Cardiac muscle cell (in vitro differentiated cells and primary cell): ENCODE measurements at regions not wholly inside any gene's neighbourhood (a gene's known extent, or its start where the extent isn't known, plus 50 kb on each side); places are given as distances from the start of the nearest gene placed in this dataset.

Experiments
- DNase-seq, 2 donors: peaks; one replicate each; pipeline versions ENCODE4 v3.0.0 to v3.0.0-alpha.2; 2010 to 2017; ENCODE audit warnings: low read depth in 1 of 2, low spot score in 1 of 2
- H3K27ac ChIP-seq: fragments of 200-600 bp; sonication (generic); 2 replicates; pipeline ENCODE4 v1.5.1; 2016
- H3K27me3 ChIP-seq: fragments of 200-600 bp; sonication (generic); 2 replicates; pipeline ENCODE4 v1.6.0; 2016; ENCODE audit warnings: control low read depth
- H3K36me3 ChIP-seq: fragments of 200-600 bp; sonication (generic); 2 replicates; pipeline ENCODE4 v1.5.1; 2016; ENCODE audit warnings: control low read depth
- H3K4me1 ChIP-seq: fragments of 200-600 bp; sonication (generic); 2 replicates; pipeline ENCODE4 v1.8.1; 2017; ENCODE audit warnings: low read depth, mild to moderate bottlenecking, mixed run types
- H3K4me3 ChIP-seq: fragments of 200-600 bp; sonication (generic); 2 replicates; pipeline ENCODE4 v1.5.1; 2016; ENCODE audit warnings: mild to moderate bottlenecking
- H3K9me3 ChIP-seq: fragments of 200-600 bp; sonication (generic); 2 replicates; pipeline ENCODE4 v1.5.1; 2017; ENCODE audit warnings: low read depth, mild to moderate bottlenecking, control low read depth
- TF ChIP-seq, protein P1 (sequence below): IDR thresholded peaks from 2 replicates; pipeline ENCODE4 v1.5.1; 2012; ENCODE audit warnings: low read depth, mild to moderate bottlenecking, low read length

DNA sequence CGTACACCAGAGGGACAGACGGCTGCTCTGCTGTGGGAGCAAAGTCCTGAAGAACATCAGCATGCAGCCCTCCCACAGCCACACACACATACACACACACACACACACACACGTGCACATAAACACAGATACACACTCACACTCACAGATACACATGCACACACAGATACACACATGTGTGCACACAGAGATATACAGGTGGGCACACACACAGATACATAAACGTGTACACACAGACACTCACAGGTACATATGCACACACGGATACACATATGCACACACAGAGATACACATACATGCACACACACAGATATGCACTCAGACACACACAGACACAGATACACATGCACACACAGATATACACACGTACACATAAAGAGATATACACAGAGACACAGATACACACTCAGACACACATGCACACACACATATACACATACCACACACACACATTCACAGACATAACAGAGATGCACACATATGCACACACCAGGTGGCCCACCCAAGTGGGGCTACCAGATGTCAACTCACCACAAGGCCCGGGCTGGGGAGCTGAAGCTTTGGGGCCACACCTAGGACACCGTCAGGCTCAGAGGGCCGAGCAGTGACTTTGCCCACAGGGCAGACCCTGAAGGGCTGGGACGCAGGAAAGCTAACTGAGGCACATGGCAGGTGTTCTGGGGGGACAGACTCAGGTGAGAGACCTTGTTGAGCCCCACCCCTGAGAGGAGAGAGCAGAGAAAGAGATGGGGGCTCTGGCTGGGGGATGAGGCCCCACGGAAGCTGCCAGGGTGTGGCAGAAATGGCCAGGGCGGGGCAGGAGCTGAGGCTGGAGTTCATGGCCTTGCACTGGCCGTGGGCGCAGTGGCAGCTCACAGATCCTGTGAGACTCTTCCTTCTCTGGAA, 148.6 kb upstream of the PPP1R26 start:
- TF ChIP-seq, protein P1, sequence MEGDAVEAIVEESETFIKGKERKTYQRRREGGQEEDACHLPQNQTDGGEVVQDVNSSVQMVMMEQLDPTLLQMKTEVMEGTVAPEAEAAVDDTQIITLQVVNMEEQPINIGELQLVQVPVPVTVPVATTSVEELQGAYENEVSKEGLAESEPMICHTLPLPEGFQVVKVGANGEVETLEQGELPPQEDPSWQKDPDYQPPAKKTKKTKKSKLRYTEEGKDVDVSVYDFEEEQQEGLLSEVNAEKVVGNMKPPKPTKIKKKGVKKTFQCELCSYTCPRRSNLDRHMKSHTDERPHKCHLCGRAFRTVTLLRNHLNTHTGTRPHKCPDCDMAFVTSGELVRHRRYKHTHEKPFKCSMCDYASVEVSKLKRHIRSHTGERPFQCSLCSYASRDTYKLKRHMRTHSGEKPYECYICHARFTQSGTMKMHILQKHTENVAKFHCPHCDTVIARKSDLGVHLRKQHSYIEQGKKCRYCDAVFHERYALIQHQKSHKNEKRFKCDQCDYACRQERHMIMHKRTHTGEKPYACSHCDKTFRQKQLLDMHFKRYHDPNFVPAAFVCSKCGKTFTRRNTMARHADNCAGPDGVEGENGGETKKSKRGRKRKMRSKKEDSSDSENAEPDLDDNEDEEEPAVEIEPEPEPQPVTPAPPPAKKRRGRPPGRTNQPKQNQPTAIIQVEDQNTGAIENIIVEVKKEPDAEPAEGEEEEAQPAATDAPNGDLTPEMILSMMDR = no peak
- H3K36me3 ChIP-seq = no peaks in the 10 kb centered on the region
- H3K9me3 ChIP-seq = no peaks in the 10 kb centered on the region
- DNase-seq = no peak
- H3K4me1 ChIP-seq = no peaks in the 10 kb centered on the region
- no peaks in the 10 kb centered on the region for H3K27me3 ChIP-seq
- no peak overlapping the region for H3K4me3 ChIP-seq
- H3K27ac ChIP-seq = no peak overlapping the region

DNA sequence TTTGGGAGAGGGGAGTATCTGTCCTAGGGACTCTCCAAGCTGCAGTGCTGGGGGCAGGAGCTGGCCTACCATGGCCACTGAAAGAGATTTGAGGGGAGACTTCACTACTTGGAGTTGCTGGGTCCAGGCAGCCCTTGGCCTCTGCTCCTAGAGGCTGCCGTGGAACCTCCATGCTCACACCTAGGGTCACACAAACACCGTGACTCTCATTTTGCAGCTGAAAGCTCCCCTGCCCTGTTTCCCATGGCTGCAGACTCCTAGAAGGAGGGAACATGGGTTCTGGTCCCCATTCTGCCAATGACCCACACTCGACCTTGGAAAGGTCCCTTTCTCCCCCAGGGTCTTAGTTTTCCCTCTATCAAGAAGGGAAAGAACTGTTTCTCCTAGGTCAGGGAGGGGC, 147.1 kb upstream of the PPP1R26 start:
- DNase-seq = no peak
- TF ChIP-seq, protein P1 = no peak
- H3K4me1 ChIP-seq = no peaks in the 10 kb centered on the region
- H3K36me3 ChIP-seq = no peaks in the 10 kb centered on the region
- H3K9me3 ChIP-seq = no peaks in the 10 kb centered on the region
- no peak overlapping the region for H3K4me3 ChIP-seq
- H3K27ac ChIP-seq = no peak overlapping the region
- no peaks in the 10 kb centered on the region for H3K27me3 ChIP-seq

DNA sequence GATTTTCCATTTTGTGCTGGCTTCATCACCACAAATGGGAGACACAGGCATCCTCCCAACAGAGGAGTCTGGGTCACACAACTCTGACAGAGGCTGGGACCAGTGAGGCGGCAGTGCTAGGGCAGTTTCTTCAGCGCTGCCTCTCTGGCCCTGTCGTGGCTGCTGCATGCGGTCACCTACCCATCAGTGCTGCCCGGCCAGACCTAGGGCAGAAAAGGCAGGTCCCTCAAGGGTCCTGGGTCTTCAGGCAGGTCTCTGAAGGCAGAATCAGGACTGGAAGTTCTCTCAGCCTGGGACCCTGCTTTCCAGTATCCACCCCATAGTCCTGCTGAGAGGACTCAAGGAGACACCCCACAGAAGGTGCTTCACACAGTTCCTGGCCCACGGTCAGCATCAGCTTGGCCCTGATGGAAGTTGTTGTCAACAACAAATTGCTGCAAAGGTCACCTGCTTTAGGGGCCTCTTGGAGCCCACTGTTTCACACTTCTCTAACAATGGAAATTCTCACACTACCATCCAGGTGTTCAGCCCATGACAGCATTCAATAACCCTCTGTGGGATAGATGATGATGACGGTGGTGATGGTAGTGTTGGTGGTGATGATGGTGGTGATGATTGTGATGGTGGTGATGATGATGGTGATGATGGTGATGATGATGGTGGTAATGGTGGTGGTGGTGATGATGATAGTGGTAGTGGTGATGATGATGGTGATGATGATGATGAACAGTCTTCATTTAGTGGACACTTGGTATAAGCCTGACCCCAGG, 146.4 kb upstream of the PPP1R26 start:
- no peak for DNase-seq
- no peaks in the 10 kb centered on the region for H3K9me3 ChIP-seq
- TF ChIP-seq, protein P1 = no peak
- H3K27ac ChIP-seq = no peak overlapping the region
- no peaks in the 10 kb centered on the region for H3K27me3 ChIP-seq
- H3K36me3 ChIP-seq = no peaks in the 10 kb centered on the region
- no peak overlapping the region for H3K4me3 ChIP-seq
- no peaks in the 10 kb centered on the region for H3K4me1 ChIP-seq

DNA sequence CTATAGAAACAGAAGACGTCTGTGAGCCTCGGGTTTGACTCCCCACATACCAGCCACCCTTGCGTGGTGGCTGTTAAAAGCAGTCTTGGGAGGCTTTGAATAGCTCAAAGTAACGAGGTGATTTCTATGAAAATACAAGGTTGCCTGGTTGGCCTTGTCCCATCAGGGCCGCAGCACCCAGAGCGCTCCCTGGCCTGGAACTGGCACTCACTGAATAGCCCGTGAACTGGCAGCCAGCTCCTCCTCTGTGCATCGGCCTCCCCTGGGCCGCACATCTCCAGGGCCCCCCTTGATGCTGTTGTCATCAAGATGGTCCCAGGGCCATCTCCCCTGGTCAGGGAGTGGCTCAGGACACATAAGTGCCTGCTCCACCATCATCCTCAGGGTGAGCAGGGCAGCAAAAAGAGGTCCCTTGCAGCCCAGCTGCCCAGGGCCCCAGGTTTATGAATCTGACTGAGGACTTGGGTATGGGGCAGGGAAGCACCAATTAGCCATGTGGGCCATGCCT, 144.6 kb upstream of the PPP1R26 start:
- H3K9me3 ChIP-seq = no peaks in the 10 kb centered on the region
- no peaks in the 10 kb centered on the region for H3K27me3 ChIP-seq
- no peaks in the 10 kb centered on the region for H3K4me1 ChIP-seq
- no peak overlapping the region for H3K4me3 ChIP-seq
- TF ChIP-seq, protein P1 = no peak
- H3K36me3 ChIP-seq = no peaks in the 10 kb centered on the region
- DNase-seq = no peak
- H3K27ac ChIP-seq = no peak overlapping the region

DNA sequence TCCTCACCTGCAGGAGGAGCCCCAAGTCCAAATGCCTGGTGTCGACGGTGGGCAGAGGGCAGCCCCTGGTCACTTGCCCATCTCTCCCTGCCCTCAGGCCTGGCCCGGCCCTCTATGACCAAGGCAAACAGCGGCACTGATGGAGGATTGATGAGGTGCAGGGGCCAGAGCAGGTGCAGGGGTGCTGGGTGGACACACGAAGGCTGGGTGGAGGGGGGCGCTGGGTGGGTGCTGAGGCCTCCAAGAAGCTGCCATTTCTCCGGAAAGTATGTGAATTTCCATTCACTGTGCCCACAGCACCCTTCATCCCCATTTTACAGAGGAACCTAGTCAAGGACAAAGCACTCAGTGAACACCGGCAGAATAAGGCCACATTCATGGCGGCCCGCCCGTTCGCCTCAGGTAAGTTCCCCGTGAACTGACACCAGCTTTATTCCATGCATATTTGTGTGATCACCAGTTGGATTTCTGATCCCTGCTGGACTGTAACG, 143.8 kb upstream of the PPP1R26 start:
- DNase-seq = no peak
- Histone ChIP-seq H3K9me3 (no peaks in the 10 kb centered on the region), H3K27ac (no peak overlapping the region), H3K36me3 (no peaks in the 10 kb centered on the region), H3K4me3 (no peak overlapping the region), H3K27me3 (no peaks in the 10 kb centered on the region), H3K4me1 (no peaks in the 10 kb centered on the region)
- TF ChIP-seq, protein P1 = no peak
